ENCODE measurements at regions not wholly inside any gene's neighbourhood (a gene's known extent, or its start where the extent isn't known, plus 50 kb on each side); places are given as distances from the start of the nearest gene placed in this dataset.
"Not testable (repeated sequence)": the region's sequence is repeated elsewhere in the genome, so short reads cannot be mapped to it uniquely, and the experiment has no call there.

- Histone ChIP-seq H3K36me3 (replicated peaks; ENCODE audit: insufficient read depth, low read depth) (no peaks in the 10 kb centered on the region), H3K4me3 (no peak overlapping the region), H2AFZ (no peak overlapping the region), H4K20me1 (ENCODE audit: insufficient read depth, poor library complexity, severe bottlenecking) (no peaks in the 10 kb centered on the region), H3K4me1 (ENCODE audit: insufficient read depth) (no peaks in the 10 kb centered on the region), H3K27ac (no peak overlapping the region), H3K79me2 (no peaks in the 10 kb centered on the region), H3K9me2 (replicated peaks; ENCODE audit: insufficient read depth) (no peaks in the 10 kb centered on the region), H3K27me3 (peaks cover 3% of the 10 kb centered on the region), H3K9me3 (ENCODE audit: low read depth) (no peaks in the 10 kb centered on the region), H3K4me2 (no peak overlapping the region)
- TF ChIP-seq CTCF (IDR thresholded peaks at IDR 0.05; ENCODE audit: poor library complexity) (no peak), EZH2 (IDR thresholded peaks at IDR 0.05; ENCODE audit: borderline replicate concordance) (no peak), EZH2phosphoT487 (IDR thresholded peaks at IDR 0.05; ENCODE audit: low read depth, severe bottlenecking, unreplicated experiment) (no peak)
- DNase-seq (ENCODE audit: low spot score) = no peak
These were observed 113.8 kb downstream of the ANXA2 start for GRCh38 chr15:60283936-60284335.

DNA sequence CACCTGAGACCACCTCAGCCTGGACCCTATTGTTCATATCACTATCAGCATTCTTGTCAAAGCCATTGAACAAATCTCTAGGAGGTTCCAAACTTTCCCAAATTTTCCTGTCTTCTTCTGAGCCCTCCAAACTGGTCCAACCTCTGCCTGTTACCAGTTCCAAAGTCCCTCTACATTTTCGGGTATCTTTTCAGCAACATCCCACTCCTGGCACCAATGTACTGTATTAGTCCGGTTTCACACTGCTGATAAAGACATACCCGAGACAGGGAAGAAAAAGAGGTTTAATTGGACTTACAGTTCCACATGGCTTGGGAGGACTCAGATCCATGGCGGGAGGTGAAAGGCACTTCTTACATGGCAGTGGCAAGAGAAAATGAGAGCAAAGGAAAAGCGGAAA, 101.9 kb downstream of the ANXA2 start:
- not testable (repeated sequence) for H3K4me1 ChIP-seq (ENCODE audit: insufficient read depth); H3K9me3 ChIP-seq (ENCODE audit: low read depth); H4K20me1 ChIP-seq (ENCODE audit: insufficient read depth, poor library complexity, severe bottlenecking); H3K27ac ChIP-seq; DNase-seq (ENCODE audit: low spot score); H3K4me3 ChIP-seq; H2AFZ ChIP-seq; H3K9me2 ChIP-seq (replicated peaks; ENCODE audit: insufficient read depth); H3K27me3 ChIP-seq; H3K36me3 ChIP-seq (replicated peaks; ENCODE audit: insufficient read depth, low read depth); H3K79me2 ChIP-seq; H3K4me2 ChIP-seq
- 95% methylated on average over 5 of the region's 5 CpGs for WGBS (ENCODE audit: low lambda C conversion rate, missing lambda C conversion rate)

GRCh38 chr15:60297047-60297446, 100.7 kb downstream of the ANXA2 start:
- Histone ChIP-seq H3K4me3 (no peak overlapping the region), H3K79me2 (no peaks in the 10 kb centered on the region), H3K36me3 (replicated peaks; ENCODE audit: insufficient read depth, low read depth) (no peaks in the 10 kb centered on the region), H3K9me2 (replicated peaks; ENCODE audit: insufficient read depth) (no peaks in the 10 kb centered on the region), H4K20me1 (ENCODE audit: insufficient read depth, poor library complexity, severe bottlenecking) (no peaks in the 10 kb centered on the region), H3K9me3 (ENCODE audit: low read depth) (no peaks in the 10 kb centered on the region), H3K27me3 (no peaks in the 10 kb centered on the region), H3K4me1 (ENCODE audit: insufficient read depth) (no peaks in the 10 kb centered on the region), H2AFZ (no peak overlapping the region), H3K4me2 (no peak overlapping the region), H3K27ac (no peak overlapping the region)
- DNase-seq (ENCODE audit: low spot score) = no peak
- WGBS (ENCODE audit: low lambda C conversion rate, missing lambda C conversion rate) = 88% methylated on average over 3 of the region's 3 CpGs
- TF ChIP-seq CTCF (IDR thresholded peaks at IDR 0.05; ENCODE audit: poor library complexity) = no peak
- TF ChIP-seq EZH2 (IDR thresholded peaks at IDR 0.05; ENCODE audit: borderline replicate concordance) = no peak
- no peak for TF ChIP-seq EZH2phosphoT487 (IDR thresholded peaks at IDR 0.05; ENCODE audit: low read depth, severe bottlenecking, unreplicated experiment)

Measured in hepatocyte (in vitro differentiated cells).